T-helper 2 cell treated with Interferon-gamma antibody and Interleukin-4, amounts not matched to agents 5 μg/mL and 100 μg/mL, for 36 hours (primary cell): ENCODE measurements at regions not wholly inside any gene's neighbourhood (a gene's known extent, or its start where the extent isn't known, plus 50 kb on each side); places are given as distances from the start of the nearest gene placed in this dataset.
"Not testable (repeated sequence)": the region's sequence is repeated elsewhere in the genome, so short reads cannot be mapped to it uniquely, and the experiment has no call there.

Source experiments
- DNase-seq: peaks from one replicate; pipeline ENCODE4 v3.0.0; 2021; ENCODE audit warnings: low spot score
- H3K27ac Mint-ChIP-seq: one replicate; pipeline ENCODE4 v1.8.0; 2021; ENCODE audit warnings: mild to moderate bottlenecking, mixed read lengths
- H3K27me3 Mint-ChIP-seq: one replicate; pipeline ENCODE4 v1.8.0; 2021; ENCODE audit warnings: low read depth, mixed read lengths
- H3K36me3 Mint-ChIP-seq: one replicate; pipeline ENCODE4 v1.8.0; 2021; ENCODE audit warnings: low read depth, mixed read lengths
- H3K4me1 Mint-ChIP-seq: one replicate; pipeline ENCODE4 v1.8.0; 2021; ENCODE audit warnings: low read depth, mixed read lengths
- H3K4me3 Mint-ChIP-seq: one replicate; pipeline ENCODE4 v1.8.0; 2022; ENCODE audit warnings: mild to moderate bottlenecking, moderate library complexity, mixed read lengths
- H3K9me3 Mint-ChIP-seq: one replicate; pipeline ENCODE4 v1.8.0; 2021; ENCODE audit warnings: mixed read lengths

- H3K27ac Mint-ChIP-seq, H3K4me1 Mint-ChIP-seq, H3K9me3 Mint-ChIP-seq, DNase-seq, H3K4me3 Mint-ChIP-seq, H3K36me3 Mint-ChIP-seq: not testable (repeated sequence)
- H3K27me3 Mint-ChIP-seq, result peaks cover 31% of the 10 kb centered on the region
Observed at GRCh38 chr2:111517050-111517720, 366.8 kb downstream of the ANAPC1 start.

- not testable (repeated sequence) for H3K9me3 Mint-ChIP-seq, H3K27ac Mint-ChIP-seq
Observed at GRCh38 chr2:111517721-111518053, 366.3 kb downstream of the ANAPC1 start.

DNA sequence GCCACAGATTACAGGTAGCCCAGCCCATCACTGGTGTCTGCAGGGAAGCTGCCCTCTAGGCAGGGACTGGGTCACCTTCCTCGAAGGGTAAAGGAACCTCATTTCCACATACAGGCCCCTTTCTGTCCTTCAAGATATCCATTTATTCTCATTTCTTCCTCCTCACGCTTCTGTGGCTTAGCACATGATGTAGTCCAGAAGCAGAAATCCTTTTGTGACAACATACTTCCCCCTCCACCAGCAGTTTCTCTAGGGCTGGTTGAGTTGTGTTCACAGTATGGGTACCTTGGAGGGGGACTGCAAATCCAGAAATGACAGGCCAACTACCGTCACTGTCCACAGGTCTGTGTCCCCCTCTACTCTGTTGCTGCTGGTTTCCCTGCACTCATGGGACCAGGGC lies 364.9 kb downstream of the ANAPC1 start:
- H3K4me3 Mint-ChIP-seq, result no peak overlapping the region
- H3K36me3 Mint-ChIP-seq, result no peaks in the 10 kb centered on the region
- no peak for DNase-seq
- no peak overlapping the region for H3K27ac Mint-ChIP-seq
- H3K9me3 Mint-ChIP-seq, result no peaks in the 10 kb centered on the region
- peaks cover 37% of the 10 kb centered on the region for H3K27me3 Mint-ChIP-seq
- peaks cover 5% of the 10 kb centered on the region for H3K4me1 Mint-ChIP-seq

More at GRCh38 chr2:111517721-111518053, 366.3 kb downstream of the ANAPC1 start:
- H3K4me3 Mint-ChIP-seq, H3K4me1 Mint-ChIP-seq, DNase-seq, H3K36me3 Mint-ChIP-seq: not testable (repeated sequence)
- H3K27me3 Mint-ChIP-seq, result peaks cover 32% of the 10 kb centered on the region

GRCh38 chr2:111522231-111522768 lies 361.7 kb downstream of the ANAPC1 start:
- H3K4me1 Mint-ChIP-seq, result peaks cover 9% of the 10 kb centered on the region
- peaks cover 42% of the 10 kb centered on the region for H3K27me3 Mint-ChIP-seq
- no peak overlapping the region for H3K4me3 Mint-ChIP-seq
- no peak for DNase-seq
- no peak overlapping the region for H3K27ac Mint-ChIP-seq
- no peaks in the 10 kb centered on the region for H3K9me3 Mint-ChIP-seq
- H3K36me3 Mint-ChIP-seq, result no peaks in the 10 kb centered on the region

GRCh38 chr2:111523009-111523408 lies 361.0 kb downstream of the ANAPC1 start:
- H3K36me3 Mint-ChIP-seq, result peaks cover under 1% of the 10 kb centered on the region
- H3K27ac Mint-ChIP-seq, result no peak overlapping the region
- no peak for DNase-seq

DNA sequence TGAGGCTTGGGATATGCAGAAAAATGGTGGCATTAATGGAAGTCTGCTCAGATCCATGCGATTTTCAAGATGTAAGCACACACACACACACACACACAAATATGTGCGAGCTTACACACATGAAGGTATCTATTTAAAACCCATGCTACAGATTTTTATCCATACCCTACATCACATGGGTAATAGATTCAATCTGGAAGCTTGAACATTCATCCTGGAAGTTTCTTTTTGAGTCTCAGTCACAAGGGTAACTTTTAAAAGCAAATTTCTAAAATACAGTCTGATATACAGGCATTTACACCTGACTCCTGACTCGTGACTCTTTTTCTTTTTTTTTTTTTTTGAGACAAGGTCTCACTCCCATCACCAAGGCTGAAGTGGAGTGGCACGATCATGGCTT lies 359.0 kb downstream of the ANAPC1 start:
- not testable (repeated sequence) for H3K36me3 Mint-ChIP-seq, H3K9me3 Mint-ChIP-seq, H3K27ac Mint-ChIP-seq, DNase-seq, H3K4me3 Mint-ChIP-seq
- H3K4me1 Mint-ChIP-seq, result peaks cover 12% of the 10 kb centered on the region
- H3K27me3 Mint-ChIP-seq, result peaks cover 35% of the 10 kb centered on the region

More at GRCh38 chr2:111523009-111523408, 361.0 kb downstream of the ANAPC1 start:
- Mint-ChIP-seq H3K27me3 (peaks cover 40% of the 10 kb centered on the region), H3K4me3 (no peak overlapping the region), H3K9me3 (no peaks in the 10 kb centered on the region), H3K4me1 (peaks cover 11% of the 10 kb centered on the region)

GRCh38 chr2:111526041-111526639 lies 357.9 kb downstream of the ANAPC1 start:
- H3K36me3 Mint-ChIP-seq, H3K4me3 Mint-ChIP-seq, H3K9me3 Mint-ChIP-seq, H3K27ac Mint-ChIP-seq, DNase-seq: not testable (repeated sequence)
- Mint-ChIP-seq H3K27me3 (peaks cover 29% of the 10 kb centered on the region), H3K4me1 (peaks cover 12% of the 10 kb centered on the region)

DNA sequence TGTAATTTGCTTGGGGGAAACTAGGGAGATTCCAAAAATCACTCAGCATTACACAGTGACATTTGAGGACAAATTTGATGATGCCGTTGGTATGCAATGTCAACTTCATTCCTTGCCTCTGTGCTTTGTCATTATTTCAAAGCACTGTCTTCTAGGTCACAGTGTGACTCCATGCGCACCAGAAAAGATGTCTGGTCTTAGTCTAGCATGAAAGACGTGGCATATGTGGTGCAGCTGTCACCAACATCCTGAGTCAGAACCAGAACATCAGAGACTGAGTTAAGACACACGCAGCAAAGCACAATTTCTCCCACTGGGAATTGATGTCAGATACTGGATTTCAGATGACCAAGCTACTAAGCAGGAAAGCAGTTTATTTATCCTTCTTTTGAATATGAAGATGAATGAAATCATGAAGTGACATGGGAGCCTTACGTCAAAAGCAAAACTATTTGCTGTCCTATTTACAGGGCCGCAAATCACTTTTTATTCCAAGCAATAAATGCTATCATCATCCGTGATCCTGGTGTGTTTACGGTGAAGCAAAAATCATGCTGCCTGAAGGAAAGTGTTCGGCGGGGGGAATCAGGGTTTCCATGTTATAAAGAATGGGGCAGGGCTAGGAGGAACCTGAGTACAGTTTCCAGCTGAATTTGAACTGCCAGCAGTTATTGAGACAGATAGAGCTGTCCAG lies 356.1 kb downstream of the ANAPC1 start:
- Mint-ChIP-seq H3K27me3 (peaks cover 18% of the 10 kb centered on the region), H3K4me1 (peaks cover 15% of the 10 kb centered on the region)
- not testable (repeated sequence) for DNase-seq, H3K36me3 Mint-ChIP-seq, H3K4me3 Mint-ChIP-seq, H3K9me3 Mint-ChIP-seq, H3K27ac Mint-ChIP-seq

DNA sequence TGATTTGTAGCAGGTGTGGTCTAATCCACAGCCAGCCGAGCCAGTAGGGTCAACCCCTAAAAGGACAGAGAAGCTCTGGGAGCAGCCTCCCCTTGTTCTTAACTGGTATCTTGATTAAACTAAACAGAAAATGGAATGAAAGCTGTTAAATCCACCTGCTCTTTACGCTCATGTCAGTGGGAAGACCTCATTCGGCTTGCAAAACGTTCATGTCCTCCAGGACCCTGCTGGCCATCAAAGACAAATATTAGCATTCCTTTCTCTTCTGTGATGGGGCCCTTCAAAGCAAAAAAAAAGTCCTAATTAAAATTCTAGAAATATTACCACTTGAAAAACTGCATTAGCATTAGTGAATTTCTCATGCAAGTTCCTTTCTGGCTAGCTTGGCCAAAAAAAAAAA lies 355.0 kb downstream of the ANAPC1 start:
- Mint-ChIP-seq H3K27me3 (peaks cover 10% of the 10 kb centered on the region), H3K4me1 (peaks cover 17% of the 10 kb centered on the region)
- H3K27ac Mint-ChIP-seq, DNase-seq, H3K4me3 Mint-ChIP-seq, H3K36me3 Mint-ChIP-seq, H3K9me3 Mint-ChIP-seq: not testable (repeated sequence)

DNA sequence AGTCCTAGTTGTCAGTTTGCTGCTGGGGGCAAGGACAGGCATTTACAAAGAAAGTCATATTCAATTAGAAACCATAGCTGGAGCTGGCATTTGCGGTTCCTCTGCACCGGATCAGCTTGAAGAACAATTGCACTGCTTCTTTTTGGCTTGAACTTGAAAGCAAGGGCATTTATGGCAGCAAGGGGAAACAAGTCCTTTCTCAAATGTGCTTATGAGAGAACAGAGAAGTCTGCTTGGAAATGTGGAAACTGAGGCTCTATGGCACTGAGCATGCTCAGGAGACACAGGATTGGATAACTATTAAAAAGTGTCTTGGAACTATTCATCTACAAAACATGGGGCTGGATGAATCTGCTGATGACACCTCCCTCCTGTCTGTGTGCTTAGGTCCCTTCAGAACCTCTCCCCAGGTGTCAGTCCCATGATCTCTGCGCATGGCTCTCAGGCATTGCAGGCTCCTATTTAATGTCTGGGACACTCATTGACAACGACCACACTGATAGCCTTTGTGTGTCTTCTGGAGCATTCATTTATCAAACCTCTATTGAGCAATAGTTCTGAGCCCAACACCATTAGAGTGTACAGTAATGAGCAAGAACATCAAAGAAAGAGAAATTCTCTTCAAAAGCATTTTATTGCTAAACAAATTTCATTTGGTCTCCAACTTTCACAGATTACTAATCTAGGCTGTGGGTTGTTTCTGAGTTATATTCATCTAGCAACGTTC lies 353.6 kb downstream of the ANAPC1 start:
- not testable (repeated sequence) for H3K36me3 Mint-ChIP-seq

GRCh38 chr2:111532682-111533556 lies 351.1 kb downstream of the ANAPC1 start:
- peak; percentile 32 for DNase-seq

More for the DNA sequence above, 353.6 kb downstream of the ANAPC1 start:
- H3K4me1 Mint-ChIP-seq, result peaks cover 21% of the 10 kb centered on the region
- not testable (repeated sequence) for DNase-seq, H3K4me3 Mint-ChIP-seq, H3K9me3 Mint-ChIP-seq, H3K27me3 Mint-ChIP-seq, H3K27ac Mint-ChIP-seq

DNA sequence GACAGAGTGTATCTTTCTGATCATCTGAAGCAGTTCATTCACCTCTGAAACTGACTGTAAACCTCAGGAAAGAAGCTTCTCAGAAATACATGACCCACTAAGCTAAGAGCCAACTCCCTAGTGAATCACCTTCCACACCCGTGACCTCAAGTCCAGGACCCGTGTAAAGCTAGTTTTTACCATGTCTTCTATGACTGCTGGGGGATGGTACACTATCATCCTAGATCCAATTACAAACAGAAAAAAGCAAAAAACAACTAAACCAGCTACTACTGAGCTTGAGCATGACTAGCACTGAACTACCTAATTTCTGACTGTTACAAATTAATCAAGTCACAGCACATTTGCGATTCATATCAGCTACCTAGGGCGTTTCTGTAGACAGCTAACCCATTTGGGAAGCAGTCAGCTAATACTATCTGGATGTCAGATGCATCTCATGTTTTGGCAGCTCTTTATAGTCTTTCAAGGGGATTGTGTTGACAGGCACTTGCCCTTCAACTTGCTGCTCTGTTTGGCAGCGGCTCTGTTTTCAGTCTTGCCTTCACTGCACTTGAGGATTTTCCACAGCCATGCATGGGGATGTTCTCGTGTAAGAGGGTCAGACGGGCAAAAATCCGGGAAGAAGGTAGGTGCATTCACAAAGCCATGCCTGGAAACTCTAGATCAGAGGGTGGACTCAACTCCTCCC lies 350.3 kb downstream of the ANAPC1 start:
- Mint-ChIP-seq H3K4me1 (peaks cover 26% of the 10 kb centered on the region), H3K4me3 (peak overlapping the region; percentile 65), H3K27ac (peak overlapping the region; percentile 94)
- not testable (repeated sequence) for DNase-seq, H3K36me3 Mint-ChIP-seq, H3K9me3 Mint-ChIP-seq, H3K27me3 Mint-ChIP-seq

More at GRCh38 chr2:111532682-111533556, 351.1 kb downstream of the ANAPC1 start:
- Mint-ChIP-seq H3K4me1 (peaks cover 28% of the 10 kb centered on the region), H3K27ac (peak overlapping the region; percentile 96), H3K4me3 (peak overlapping the region; percentile 79), H3K36me3 (peaks cover 11% of the 10 kb centered on the region), H3K27me3 (peaks cover 11% of the 10 kb centered on the region)
- H3K9me3 Mint-ChIP-seq, result not testable (repeated sequence)
